Left ventricle myocardium inferior (tissue), 1 donor: ENCODE measurements at regions not wholly inside any gene's neighbourhood (a gene's known extent, or its start where the extent isn't known, plus 50 kb on each side); places are given as distances from the start of the nearest gene placed in this dataset.
"Not testable (repeated sequence)": the region's sequence is repeated elsewhere in the genome, so short reads cannot be mapped to it uniquely, and the experiment has no call there.

Experiments used
- DNase-seq: peaks from one replicate; pipeline ENCODE4 v3.0.0-alpha.2; 2020
- H3K27ac ChIP-seq: fragments of 200-600 bp; replicated peaks from 2 replicates; pipeline ENCODE4 v1.8.0; 2021
- H3K27me3 ChIP-seq: fragments of 200-600 bp; 2 replicates; pipeline ENCODE4 v1.8.0; 2021; ENCODE audit warnings: low read depth
- H3K36me3 ChIP-seq: fragments of 200-600 bp; 2 replicates; pipeline ENCODE4 v1.8.0; 2021
- H3K4me1 ChIP-seq: fragments of 200-600 bp; 2 replicates; pipeline ENCODE4 v1.8.0; 2021
- H3K4me3 ChIP-seq: fragments of 200-600 bp; 2 replicates; pipeline ENCODE4 v1.8.0; 2021; ENCODE audit warnings: mild to moderate bottlenecking, moderate library complexity
- H3K9me3 ChIP-seq: fragments of 200-600 bp; replicated peaks from 2 replicates; pipeline ENCODE4 v1.8.0; 2021
- intact Hi-C: fragments of 100-400 bp; cut with micrococcal nuclease; formaldehyde crosslinking; loops from one replicate; pipeline ENCODE4 v1.11.0; 2022
- TF ChIP-seq, protein P1 (sequence below): fragments of 200-600 bp; IDR thresholded peaks from 2 replicates; pipeline ENCODE4 v1.8.0; 2021; ENCODE audit warnings: antibody characterized with exemption, mild to moderate bottlenecking, borderline replicate concordance
- donor health status: DM: no; HTN: yes; CAD: no; lungs with severe emphysema.

DNA sequence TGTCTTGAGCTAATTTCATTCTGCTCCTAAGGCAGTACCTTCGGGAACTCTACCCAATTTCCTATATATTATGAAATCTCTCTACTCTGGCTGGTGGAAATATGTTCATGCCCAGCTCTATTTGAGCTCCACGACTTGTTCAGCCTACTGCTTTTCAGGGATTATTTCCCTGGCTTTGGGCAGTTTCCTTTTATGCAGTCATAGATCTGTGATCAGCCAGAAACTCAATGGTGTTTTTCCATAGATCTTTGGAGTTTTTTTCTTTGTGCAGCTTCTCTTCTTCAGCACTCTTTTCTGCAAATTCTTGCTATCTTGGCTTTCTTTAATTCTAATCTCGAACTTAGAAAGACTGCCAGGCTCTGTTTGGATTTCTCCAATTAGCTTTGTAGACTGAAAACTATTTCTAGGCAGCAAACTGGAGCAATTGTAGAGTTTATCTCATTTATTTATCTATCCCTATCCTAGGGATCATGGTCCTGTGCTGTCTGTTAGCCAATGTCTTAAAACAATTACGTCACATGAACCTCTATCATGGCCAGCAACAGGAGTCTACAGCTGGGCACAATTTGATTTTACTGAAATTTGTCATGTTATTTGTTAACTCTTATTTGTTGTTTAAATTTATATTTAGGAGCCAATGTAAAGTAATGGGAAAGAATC lies 328.4 kb downstream of the BCKDHB start:
- TF ChIP-seq, protein P1, sequence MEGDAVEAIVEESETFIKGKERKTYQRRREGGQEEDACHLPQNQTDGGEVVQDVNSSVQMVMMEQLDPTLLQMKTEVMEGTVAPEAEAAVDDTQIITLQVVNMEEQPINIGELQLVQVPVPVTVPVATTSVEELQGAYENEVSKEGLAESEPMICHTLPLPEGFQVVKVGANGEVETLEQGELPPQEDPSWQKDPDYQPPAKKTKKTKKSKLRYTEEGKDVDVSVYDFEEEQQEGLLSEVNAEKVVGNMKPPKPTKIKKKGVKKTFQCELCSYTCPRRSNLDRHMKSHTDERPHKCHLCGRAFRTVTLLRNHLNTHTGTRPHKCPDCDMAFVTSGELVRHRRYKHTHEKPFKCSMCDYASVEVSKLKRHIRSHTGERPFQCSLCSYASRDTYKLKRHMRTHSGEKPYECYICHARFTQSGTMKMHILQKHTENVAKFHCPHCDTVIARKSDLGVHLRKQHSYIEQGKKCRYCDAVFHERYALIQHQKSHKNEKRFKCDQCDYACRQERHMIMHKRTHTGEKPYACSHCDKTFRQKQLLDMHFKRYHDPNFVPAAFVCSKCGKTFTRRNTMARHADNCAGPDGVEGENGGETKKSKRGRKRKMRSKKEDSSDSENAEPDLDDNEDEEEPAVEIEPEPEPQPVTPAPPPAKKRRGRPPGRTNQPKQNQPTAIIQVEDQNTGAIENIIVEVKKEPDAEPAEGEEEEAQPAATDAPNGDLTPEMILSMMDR = no peak
- H3K4me3 ChIP-seq = no peak overlapping the region
- DNase-seq = no peak

GRCh38 chr6:80433673-80434025 lies 327.2 kb downstream of the BCKDHB start:
- peaks cover 10% of the 10 kb centered on the region for H3K9me3 ChIP-seq
- TF ChIP-seq, protein P1 = no peak
- DNase-seq = no peak
- H3K4me1 ChIP-seq = no peaks in the 10 kb centered on the region
- H3K36me3 ChIP-seq = no peaks in the 10 kb centered on the region
- no peak overlapping the region for H3K27ac ChIP-seq
- H3K4me3 ChIP-seq = no peak overlapping the region
- H3K27me3 ChIP-seq = no peaks in the 10 kb centered on the region
- intact Hi-C loops = no loop called here

More for the DNA sequence above, 328.4 kb downstream of the BCKDHB start:
- Histone ChIP-seq H3K4me1 (no peaks in the 10 kb centered on the region), H3K9me3 (peaks cover 5% of the 10 kb centered on the region), H3K27me3 (no peaks in the 10 kb centered on the region), H3K27ac (no peak overlapping the region), H3K36me3 (no peaks in the 10 kb centered on the region)
- intact Hi-C loops = no loop called here

DNA sequence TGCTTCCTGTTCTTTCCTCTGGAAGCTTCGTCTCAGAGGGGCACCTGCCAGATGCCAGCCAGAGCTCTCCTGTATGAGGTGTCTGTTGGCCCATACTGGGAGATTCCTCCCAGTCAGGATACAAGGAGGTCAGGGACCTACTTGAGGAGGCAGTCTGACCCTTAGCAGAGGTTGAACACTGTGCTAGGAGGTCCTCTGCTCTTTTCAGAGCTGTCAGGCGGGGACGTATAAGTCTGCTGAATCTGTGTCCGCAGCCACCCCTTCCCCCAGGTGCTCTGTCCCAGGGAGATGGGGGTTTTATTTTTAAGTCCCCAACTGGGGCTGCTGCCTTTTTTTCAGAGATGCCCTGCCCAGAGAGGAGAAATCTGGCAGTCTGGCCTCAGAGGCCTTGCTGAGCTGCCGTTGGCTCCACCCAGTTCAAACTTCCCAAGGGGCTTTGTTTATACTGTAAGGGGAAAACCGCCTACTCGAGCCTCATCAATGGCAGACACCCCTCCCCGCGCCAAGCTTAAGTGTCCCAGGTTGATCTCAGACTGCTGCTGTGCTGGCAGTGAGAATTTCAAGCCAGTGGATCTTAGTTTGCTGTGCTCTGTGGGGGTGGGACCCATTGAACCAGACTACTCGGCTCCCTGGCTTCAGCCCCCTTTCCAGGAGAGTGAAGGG lies 326.7 kb downstream of the BCKDHB start:
- Histone ChIP-seq H3K4me1 (no peaks in the 10 kb centered on the region), H3K36me3 (no peaks in the 10 kb centered on the region)

DNA sequence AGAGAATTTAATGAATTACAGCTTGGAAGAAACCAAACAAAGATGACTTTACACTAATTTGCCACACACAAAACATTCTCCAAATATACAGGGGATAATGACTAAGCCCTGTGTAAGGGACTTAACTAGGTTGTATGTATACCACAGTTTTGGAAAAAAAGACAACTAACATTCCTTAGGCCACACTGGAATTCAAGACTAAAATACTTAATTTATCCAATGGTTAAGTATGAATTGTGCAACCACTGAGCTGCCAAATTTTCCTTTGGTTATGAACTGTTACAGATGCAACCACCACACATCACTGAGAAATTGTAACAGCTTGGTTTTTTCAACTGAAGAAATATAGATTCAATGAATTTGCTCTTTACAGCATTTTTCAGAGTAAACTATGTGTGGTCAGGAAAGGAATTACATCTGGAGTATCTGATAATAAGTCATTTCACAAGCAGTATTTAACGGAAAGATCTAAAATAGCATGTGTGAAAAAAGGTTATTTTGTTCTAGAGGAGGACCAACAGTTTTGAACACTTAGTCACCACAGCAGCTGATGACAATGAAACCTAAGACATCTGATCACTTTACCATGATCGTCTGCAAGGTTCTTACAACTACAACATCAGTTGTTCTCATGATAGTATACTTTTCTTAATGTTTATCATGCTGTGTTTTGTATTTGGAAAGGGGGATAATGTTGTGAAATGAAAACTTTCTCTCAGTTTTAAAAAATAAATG lies 318.8 kb downstream of the BCKDHB start:
- TF ChIP-seq, protein P1 = no peak
- Histone ChIP-seq H3K27me3 (no peaks in the 10 kb centered on the region), H3K4me1 (no peaks in the 10 kb centered on the region), H3K4me3 (no peak overlapping the region), H3K9me3 (peaks cover 66% of the 10 kb centered on the region), H3K36me3 (peaks cover 3% of the 10 kb centered on the region), H3K27ac (no peak overlapping the region)
- no peak for DNase-seq
- intact Hi-C loops = no loop called here

More for the DNA sequence above, 326.7 kb downstream of the BCKDHB start:
- no peak overlapping the region for H3K4me3 ChIP-seq
- H3K27ac ChIP-seq = no peak overlapping the region
- no peak for DNase-seq
- no peaks in the 10 kb centered on the region for H3K27me3 ChIP-seq
- TF ChIP-seq, protein P1 = no peak
- intact Hi-C loops = no loop called here
- peaks cover 14% of the 10 kb centered on the region for H3K9me3 ChIP-seq

- Histone ChIP-seq H3K4me1 (no peaks in the 10 kb centered on the region), H3K27ac (no peak overlapping the region), H3K9me3 (peaks cover 30% of the 10 kb centered on the region), H3K4me3 (no peak overlapping the region), H3K27me3 (no peaks in the 10 kb centered on the region), H3K36me3 (peaks cover 6% of the 10 kb centered on the region)
- TF ChIP-seq, protein P1 = no peak
- intact Hi-C loops = no loop called here
- DNase-seq = no peak
Measured at GRCh38 chr6:80411486-80411885, 305.0 kb downstream of the BCKDHB start.

- intact Hi-C loops, H3K4me1 ChIP-seq, H3K27me3 ChIP-seq, H3K36me3 ChIP-seq, H3K4me3 ChIP-seq, DNase-seq, H3K27ac ChIP-seq: not testable (repeated sequence)
- peaks cover 34% of the 10 kb centered on the region for H3K9me3 ChIP-seq
Measured at GRCh38 chr6:80407976-80408375, 301.5 kb downstream of the BCKDHB start.
